HS-5 (cell line): ENCODE measurements at regions not wholly inside any gene's neighbourhood (a gene's known extent, or its start where the extent isn't known, plus 50 kb on each side); places are given as distances from the start of the nearest gene placed in this dataset.

ENCODE experiments used
- DNase-seq: peaks from one replicate; pipeline ENCODE4 v3.0.0-alpha.2; 2012; ENCODE audit warnings: low read depth

GRCh38 chr6:85396159-85396808, 53.6 kb upstream of the NT5E start:
- no peak for DNase-seq

- no peak for DNase-seq
These were observed 54.1 kb upstream of the NT5E start for GRCh38 chr6:85395746-85396145.

GRCh38 chr6:85394853-85395538, 54.9 kb upstream of the NT5E start:
- no peak for DNase-seq

GRCh38 chr6:85394199-85394598, 55.7 kb upstream of the NT5E start:
- DNase-seq: no peak

GRCh38 chr6:85392379-85392778, 57.5 kb upstream of the NT5E start:
- DNase-seq: no peak

- no peak for DNase-seq
These were observed 59.1 kb upstream of the NT5E start for GRCh38 chr6:85390775-85391174.

GRCh38 chr6:85390105-85390728, 59.7 kb upstream of the NT5E start:
- no peak for DNase-seq

- DNase-seq: no peak
These were observed 60.6 kb upstream of the NT5E start for GRCh38 chr6:85389151-85389797.

- no peak for DNase-seq
These were observed 61.4 kb upstream of the NT5E start for GRCh38 chr6:85388531-85388930.

GRCh38 chr6:85385636-85386315, 64.1 kb upstream of the NT5E start:
- no peak for DNase-seq

- no peak for DNase-seq
These were observed 66.8 kb upstream of the NT5E start for GRCh38 chr6:85383042-85383441.

GRCh38 chr6:85382541-85382940, 67.3 kb upstream of the NT5E start:
- no peak for DNase-seq

- DNase-seq: no peak
These were observed 77.0 kb upstream of the NT5E start for GRCh38 chr6:85372915-85373270.

GRCh38 chr6:85372188-85372914, 77.5 kb upstream of the NT5E start:
- DNase-seq: no peak

- no peak for DNase-seq
These were observed 81.3 kb upstream of the NT5E start for GRCh38 chr6:85368631-85369030.

- DNase-seq: peak; percentile 69
These were observed 85.5 kb upstream of the NT5E start for GRCh38 chr6:85364344-85364743.

GRCh38 chr6:85363870-85364269, 86.0 kb upstream of the NT5E start:
- no peak for DNase-seq

GRCh38 chr6:85362652-85363310, 87.1 kb upstream of the NT5E start:
- DNase-seq: no peak

- no peak for DNase-seq
These were observed 88.3 kb upstream of the NT5E start for GRCh38 chr6:85361643-85362014.

GRCh38 chr6:85360794-85361642, 88.9 kb upstream of the NT5E start:
- peak; percentile 97 for DNase-seq
